ENCODE measurements at regions not wholly inside any gene's neighbourhood (a gene's known extent, or its start where the extent isn't known, plus 50 kb on each side); places are given as distances from the start of the nearest gene placed in this dataset.
"Not testable (repeated sequence)": the region's sequence is repeated elsewhere in the genome, so short reads cannot be mapped to it uniquely, and the experiment has no call there.

GRCh38 chr10:31683682-31684081 lies 244.9 kb downstream of the ARHGAP12 start:
- peaks cover 33% of the 10 kb centered on the region for H3K9me3 Mint-ChIP-seq

DNA sequence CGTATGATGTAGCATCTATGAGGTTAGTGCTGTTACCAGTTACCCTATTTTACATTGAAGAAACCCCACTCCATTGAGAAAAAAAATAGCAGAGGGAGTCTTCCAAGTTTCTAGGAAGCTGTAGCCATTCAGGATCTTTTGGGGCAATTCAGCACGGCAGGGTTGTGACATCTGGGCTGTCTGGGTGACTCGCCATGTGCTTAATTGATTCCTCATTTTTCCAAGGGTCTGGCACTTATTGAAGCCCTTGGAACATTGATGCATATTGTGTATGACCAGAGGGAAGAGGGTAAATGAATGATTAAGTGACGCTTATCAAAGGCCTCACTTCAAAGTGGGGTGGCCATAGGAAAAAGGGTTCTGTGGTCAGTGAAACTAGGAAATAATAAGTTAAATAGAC lies 248.7 kb downstream of the ARHGAP12 start:
- H3K27me3 Mint-ChIP-seq, result peaks cover 5% of the 10 kb centered on the region
- peaks cover 28% of the 10 kb centered on the region for H3K9me3 Mint-ChIP-seq
- no peaks in the 10 kb centered on the region for H3K4me1 Mint-ChIP-seq (ENCODE audit: low read depth)
- H3K36me3 Mint-ChIP-seq (ENCODE audit: low read depth), result no peaks in the 10 kb centered on the region
- DNase-seq, result no peak
- no peak overlapping the region for H3K4me3 Mint-ChIP-seq
- no peak overlapping the region for H3K27ac Mint-ChIP-seq

More at GRCh38 chr10:31683682-31684081, 244.9 kb downstream of the ARHGAP12 start:
- Mint-ChIP-seq H3K4me1 (ENCODE audit: low read depth) (no peaks in the 10 kb centered on the region), H3K27ac (no peak overlapping the region), H3K4me3 (no peak overlapping the region), H3K27me3 (peaks cover 5% of the 10 kb centered on the region), H3K36me3 (ENCODE audit: low read depth) (no peaks in the 10 kb centered on the region)
- no peak for DNase-seq

DNA sequence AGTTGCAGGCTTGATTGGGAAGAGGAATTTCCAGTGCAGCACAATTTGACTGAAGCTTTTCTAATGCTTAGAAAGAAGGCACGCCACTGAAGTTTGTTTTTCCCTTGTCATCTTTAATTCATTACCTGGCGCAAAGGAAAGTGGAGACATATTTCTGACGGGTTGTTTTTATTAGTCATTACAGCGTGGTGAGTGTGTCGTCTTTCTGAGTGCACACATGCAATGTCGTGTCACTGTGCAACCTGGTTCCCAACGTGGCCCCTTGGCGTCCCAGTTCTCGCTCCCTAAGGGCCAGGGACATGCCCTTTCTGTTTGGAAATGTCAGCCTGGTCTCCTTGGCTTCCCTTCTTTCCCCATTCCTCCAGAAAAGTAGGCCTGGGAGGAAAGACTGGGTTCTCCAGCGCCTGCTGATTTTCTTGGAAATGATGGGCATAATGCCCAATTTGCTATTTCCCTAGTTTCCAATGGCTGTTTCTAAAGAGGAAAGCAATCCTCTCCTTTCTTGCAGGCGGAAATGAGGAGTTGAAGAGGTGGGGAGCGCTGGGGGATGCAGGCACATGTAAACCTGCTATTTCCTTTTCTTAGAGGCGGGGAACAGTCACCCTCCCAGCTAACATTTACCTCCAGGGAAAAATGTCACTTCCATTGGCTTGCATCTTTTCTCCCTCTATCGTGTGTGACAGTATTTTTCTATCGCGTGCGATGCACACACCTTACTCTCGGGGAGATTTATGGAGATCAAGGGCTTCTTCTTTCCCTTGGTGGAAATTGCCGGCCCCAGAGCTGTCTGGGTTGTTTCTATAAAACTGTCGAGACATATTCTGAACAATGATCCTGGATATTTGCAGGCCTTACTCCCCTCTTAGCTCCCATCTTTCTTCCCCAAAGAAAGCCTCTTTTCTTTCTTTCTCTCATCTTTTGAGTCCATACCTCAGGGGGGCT lies 249.8 kb downstream of the ARHGAP12 start:
- Mint-ChIP-seq H3K4me1 (ENCODE audit: low read depth) (no peaks in the 10 kb centered on the region), H3K36me3 (ENCODE audit: low read depth) (no peaks in the 10 kb centered on the region), H3K4me3 (no peak overlapping the region), H3K27me3 (peaks cover 5% of the 10 kb centered on the region), H3K9me3 (peaks cover 27% of the 10 kb centered on the region), H3K27ac (no peak overlapping the region)
- DNase-seq, result no peak

GRCh38 chr10:31678139-31678536 lies 250.5 kb downstream of the ARHGAP12 start:
- H3K36me3 Mint-ChIP-seq (ENCODE audit: low read depth), result no peaks in the 10 kb centered on the region
- peaks cover 20% of the 10 kb centered on the region for H3K9me3 Mint-ChIP-seq
- no peak for DNase-seq

GRCh38 chr10:31677195-31678138 lies 251.2 kb downstream of the ARHGAP12 start:
- Mint-ChIP-seq H3K27me3 (peaks cover 5% of the 10 kb centered on the region), H3K4me1 (ENCODE audit: low read depth) (no peaks in the 10 kb centered on the region), H3K4me3 (no peak overlapping the region), H3K9me3 (peaks cover 16% of the 10 kb centered on the region), H3K36me3 (ENCODE audit: low read depth) (no peaks in the 10 kb centered on the region), H3K27ac (no peak overlapping the region)
- DNase-seq, result no peak

More at GRCh38 chr10:31678139-31678536, 250.5 kb downstream of the ARHGAP12 start:
- Mint-ChIP-seq H3K27me3 (peaks cover 5% of the 10 kb centered on the region), H3K4me3 (no peak overlapping the region), H3K4me1 (ENCODE audit: low read depth) (no peaks in the 10 kb centered on the region), H3K27ac (no peak overlapping the region)

- no peak for DNase-seq
- no peak overlapping the region for H3K27ac Mint-ChIP-seq
- H3K4me3 Mint-ChIP-seq, result no peak overlapping the region
- H3K4me1 Mint-ChIP-seq (ENCODE audit: low read depth), result no peaks in the 10 kb centered on the region
- peaks cover 9% of the 10 kb centered on the region for H3K9me3 Mint-ChIP-seq
- H3K36me3 Mint-ChIP-seq (ENCODE audit: low read depth), result no peaks in the 10 kb centered on the region
- peaks cover 5% of the 10 kb centered on the region for H3K27me3 Mint-ChIP-seq
These were observed 252.9 kb downstream of the ARHGAP12 start for GRCh38 chr10:31675726-31676125.

GRCh38 chr10:31669357-31669756 lies 259.3 kb downstream of the ARHGAP12 start:
- Mint-ChIP-seq H3K4me3 (no peak overlapping the region), H3K27ac (no peak overlapping the region), H3K9me3 (no peaks in the 10 kb centered on the region), H3K4me1 (ENCODE audit: low read depth) (no peaks in the 10 kb centered on the region), H3K27me3 (no peaks in the 10 kb centered on the region), H3K36me3 (ENCODE audit: low read depth) (no peaks in the 10 kb centered on the region)
- no peak for DNase-seq

- Mint-ChIP-seq H3K27me3 (no peaks in the 10 kb centered on the region), H3K9me3 (no peaks in the 10 kb centered on the region), H3K4me3 (no peak overlapping the region), H3K4me1 (ENCODE audit: low read depth) (no peaks in the 10 kb centered on the region), H3K27ac (no peak overlapping the region), H3K36me3 (ENCODE audit: low read depth) (no peaks in the 10 kb centered on the region)
- DNase-seq, result no peak
These were observed 260.3 kb downstream of the ARHGAP12 start for GRCh38 chr10:31668326-31668725.

DNA sequence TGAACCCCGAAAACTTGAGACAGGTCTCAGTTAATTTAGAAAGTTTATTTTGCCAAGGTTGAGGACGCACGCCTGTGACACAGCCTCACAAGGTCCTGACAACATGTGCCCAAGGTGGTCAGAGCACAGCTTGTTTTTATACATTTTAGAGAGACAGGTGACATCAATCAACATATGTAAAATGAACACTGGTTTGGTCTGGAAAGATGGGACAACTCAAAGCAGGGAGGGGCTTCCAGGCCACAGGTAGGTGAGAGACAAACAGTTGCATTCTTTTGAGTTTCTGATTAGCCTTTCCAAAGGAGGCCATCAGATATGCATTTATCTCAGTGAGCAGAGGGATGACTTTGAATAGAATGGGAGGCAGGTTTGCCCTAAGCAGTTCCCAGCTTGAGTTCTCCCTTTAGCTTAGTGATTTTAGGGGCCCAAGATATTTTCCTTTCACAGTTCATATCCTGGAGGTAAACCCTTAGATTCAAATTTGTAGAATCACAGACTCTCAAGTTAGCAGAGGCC lies 262.8 kb downstream of the ARHGAP12 start:
- H3K9me3 Mint-ChIP-seq; H3K27me3 Mint-ChIP-seq; H3K4me1 Mint-ChIP-seq (ENCODE audit: low read depth); DNase-seq; H3K4me3 Mint-ChIP-seq; H3K27ac Mint-ChIP-seq; H3K36me3 Mint-ChIP-seq (ENCODE audit: low read depth): not testable (repeated sequence)

- Mint-ChIP-seq H3K4me1 (ENCODE audit: low read depth) (no peaks in the 10 kb centered on the region), H3K4me3 (no peak overlapping the region), H3K36me3 (ENCODE audit: low read depth) (no peaks in the 10 kb centered on the region), H3K27me3 (peaks cover 3% of the 10 kb centered on the region), H3K27ac (no peak overlapping the region), H3K9me3 (no peaks in the 10 kb centered on the region)
- DNase-seq, result no peak
These were observed 263.8 kb downstream of the ARHGAP12 start for GRCh38 chr10:31664803-31665202.

DNA sequence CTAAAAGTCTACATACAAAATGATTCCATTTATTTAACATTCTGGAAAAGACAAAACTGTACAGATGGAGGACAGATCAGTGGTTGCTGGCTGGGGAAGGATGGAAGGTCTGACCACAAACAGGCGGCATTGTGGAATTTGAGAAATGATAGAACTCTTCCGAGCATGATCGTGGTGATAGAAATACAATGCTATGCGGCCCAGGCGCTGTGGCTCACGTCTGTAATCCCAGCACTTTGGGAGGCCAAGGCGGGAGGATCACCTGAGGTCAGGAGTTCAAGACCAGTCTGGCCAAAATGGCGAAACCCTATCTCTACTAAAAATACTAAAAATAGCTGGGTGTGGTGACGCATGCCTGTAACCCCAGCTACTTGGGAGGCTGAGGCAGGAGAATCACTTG lies 264.6 kb downstream of the ARHGAP12 start:
- not testable (repeated sequence) for H3K27me3 Mint-ChIP-seq; DNase-seq; H3K36me3 Mint-ChIP-seq (ENCODE audit: low read depth); H3K27ac Mint-ChIP-seq; H3K4me3 Mint-ChIP-seq; H3K4me1 Mint-ChIP-seq (ENCODE audit: low read depth); H3K9me3 Mint-ChIP-seq

GRCh38 chr10:31660300-31660699 lies 268.3 kb downstream of the ARHGAP12 start:
- DNase-seq, result no peak
- Mint-ChIP-seq H3K4me1 (ENCODE audit: low read depth) (no peaks in the 10 kb centered on the region), H3K36me3 (ENCODE audit: low read depth) (no peaks in the 10 kb centered on the region), H3K27me3 (peaks cover 16% of the 10 kb centered on the region), H3K4me3 (no peak overlapping the region), H3K9me3 (no peaks in the 10 kb centered on the region), H3K27ac (no peak overlapping the region)

GRCh38 chr10:31659665-31660064 lies 269.0 kb downstream of the ARHGAP12 start:
- Mint-ChIP-seq H3K27me3 (peaks cover 16% of the 10 kb centered on the region), H3K4me3 (no peak overlapping the region), H3K27ac (no peak overlapping the region), H3K4me1 (ENCODE audit: low read depth) (no peaks in the 10 kb centered on the region), H3K9me3 (no peaks in the 10 kb centered on the region), H3K36me3 (ENCODE audit: low read depth) (no peaks in the 10 kb centered on the region)
- DNase-seq, result no peak

GRCh38 chr10:31657434-31657872 lies 271.2 kb downstream of the ARHGAP12 start:
- no peaks in the 10 kb centered on the region for H3K4me1 Mint-ChIP-seq (ENCODE audit: low read depth)
- no peak overlapping the region for H3K27ac Mint-ChIP-seq
- no peaks in the 10 kb centered on the region for H3K36me3 Mint-ChIP-seq (ENCODE audit: low read depth)
- H3K9me3 Mint-ChIP-seq, result no peaks in the 10 kb centered on the region
- H3K4me3 Mint-ChIP-seq, result no peak overlapping the region
- H3K27me3 Mint-ChIP-seq, result peaks cover 13% of the 10 kb centered on the region
- DNase-seq, result no peak
